Naive thymus-derived CD4-positive, alpha-beta T cell (primary cell): ENCODE measurements at regions not wholly inside any gene's neighbourhood (a gene's known extent, or its start where the extent isn't known, plus 50 kb on each side); places are given as distances from the start of the nearest gene placed in this dataset.

Experiments used
- ATAC-seq: fragments of 150-1000 bp; cut with Tn5 transposase; 2 replicates; pipeline ENCODE4 v1.10.0; 2021; ENCODE audit warnings: mild to moderate bottlenecking, moderate library complexity
- CTCF ChIA-PET: fragments of 350-600 bp; sonication (Branson Sonifier 250); formaldehyde crosslinking; loops from one replicate; lab custom pipeline; 2021; ENCODE audit warnings: antibody characterized with exemption; lab: Charles Lee
- POLR2A ChIA-PET: fragments of 350-600 bp; sonication (Branson Sonifier 250); formaldehyde crosslinking; loops from one replicate; lab custom pipeline; 2021; ENCODE audit warnings: antibody characterized with exemption, inconsistent platforms; lab: Charles Lee
- DNase-seq, 9 donors: peaks; one replicate each; pipeline versions ENCODE4 v3.0.0 to v3.0.0-alpha.2; 2020 to 2022; ENCODE audit warnings: mixed read lengths in 1 of 9
- H3K27ac ChIP-seq: one replicate; pipeline ENCODE4 v1.7.0; 2013; ENCODE audit warnings: mild to moderate bottlenecking, low read depth, low read length, moderate library complexity
- H3K27me3 ChIP-seq, 2 donors: one replicate each; pipeline ENCODE4 v1.7.0; 2013; ENCODE audit warnings: low read length in 2 of 2, mild to moderate bottlenecking in 2 of 2, moderate library complexity in 2 of 2; ENCODE audit not compliant: control insufficient read depth in 2 of 2, insufficient read depth in 2 of 2
- H3K36me3 ChIP-seq, 3 experiments: 1 replicate in 2 of 3; 2 replicates in 1 of 3; pipeline ENCODE4 v1.7.0; 2013; ENCODE audit warnings: low read length in 3 of 3, mild to moderate bottlenecking in 3 of 3, moderate library complexity in 1 of 3; ENCODE audit not compliant: insufficient read depth in 3 of 3, control insufficient read depth in 2 of 3
- H3K4me1 ChIP-seq, 2 donors: one replicate each; pipeline ENCODE4 v1.7.0; 2013; ENCODE audit warnings: low read length in 2 of 2, mild to moderate bottlenecking in 2 of 2, moderate library complexity in 1 of 2; ENCODE audit not compliant: control insufficient read depth in 2 of 2, insufficient read depth in 2 of 2
- H3K4me3 ChIP-seq: 2 replicates; pipeline ENCODE4 v1.7.0; 2013; ENCODE audit warnings: mild to moderate bottlenecking, low read length
- H3K9me3 ChIP-seq, 3 experiments: 1 replicate in 2 of 3; 2 replicates in 1 of 3; pipeline ENCODE4 v1.7.0; 2013; ENCODE audit warnings: low read length in 3 of 3; ENCODE audit not compliant: control insufficient read depth in 2 of 3
- H3K27ac Mint-ChIP-seq, 9 donors: one replicate each; pipeline ENCODE4 v1.8.0; 2020 to 2022; ENCODE audit warnings: mixed read lengths in 9 of 9, mild to moderate bottlenecking in 8 of 9, moderate library complexity in 5 of 9, inconsistent platforms in 2 of 9
- H3K27me3 Mint-ChIP-seq, 5 donors: one replicate each; pipeline ENCODE4 v1.8.0; 2021 to 2022; ENCODE audit warnings: mixed read lengths in 5 of 5, mild to moderate bottlenecking in 1 of 5
- H3K36me3 Mint-ChIP-seq, 5 donors: one replicate each; pipeline ENCODE4 v1.8.0; 2020 to 2022; ENCODE audit warnings: mixed read lengths in 5 of 5, mild to moderate bottlenecking in 3 of 5, inconsistent platforms in 1 of 5
- H3K4me1 Mint-ChIP-seq, 7 donors: one replicate each; pipeline ENCODE4 v1.8.0; 2020 to 2022; ENCODE audit warnings: mixed read lengths in 7 of 7, mild to moderate bottlenecking in 3 of 7, inconsistent platforms in 1 of 7
- H3K4me3 Mint-ChIP-seq, 10 donors: one replicate each; pipeline ENCODE4 v1.8.0; 2020 to 2022; ENCODE audit warnings: mild to moderate bottlenecking in 10 of 10, mixed read lengths in 10 of 10, moderate library complexity in 6 of 10, inconsistent platforms in 2 of 10
- H3K9me3 Mint-ChIP-seq, 11 donors: one replicate each; pipeline ENCODE4 v1.8.0; 2020 to 2022; ENCODE audit warnings: mixed read lengths in 11 of 11, mild to moderate bottlenecking in 4 of 11, inconsistent platforms in 1 of 11, moderate library complexity in 1 of 11
- intact Hi-C, 2 donors: fragments of 100-400 bp; cut with micrococcal nuclease; formaldehyde crosslinking; loops; one replicate each; pipeline ENCODE4 v1.15.1; 2023

DNA sequence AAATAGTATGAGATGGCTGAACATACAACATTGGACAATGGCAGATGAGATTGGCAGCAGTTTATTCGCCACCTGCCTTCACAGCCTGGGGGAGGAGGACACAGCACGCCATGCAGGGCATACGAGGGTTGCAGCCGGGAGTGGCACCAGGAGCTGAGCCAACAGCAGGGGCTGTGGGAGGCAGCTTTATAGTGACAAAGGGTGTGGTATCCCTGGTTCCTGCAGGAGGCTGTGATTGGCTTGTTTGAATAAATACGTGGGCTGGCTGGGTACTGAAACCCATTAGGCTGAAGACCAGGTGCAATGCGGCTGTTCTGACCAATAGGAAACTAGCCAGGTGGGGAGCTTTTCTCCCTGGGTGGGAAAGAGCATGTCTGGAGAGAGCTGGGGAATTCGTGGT, 68.9 kb upstream of the LEP start:
- Mint-ChIP-seq H3K4me3 (no peak overlapping the region), H3K27ac (no peak overlapping the region), H3K36me3 (no peaks in the 10 kb centered on the region), H3K4me1 (peaks cover 3 to 17% (median 13%) of the 10 kb centered on the region in 7 donors), H3K27me3 (peaks cover 19 to 49% (median 32%) of the 10 kb centered on the region in 5 donors), H3K9me3 (no peaks in the 10 kb centered on the region)
- Histone ChIP-seq H3K36me3 (no peaks in the 10 kb centered on the region), H3K4me1 (peaks cover 0 to 3% of the 10 kb centered on the region in 2 donors), H3K4me3 (no peak overlapping the region), H3K9me3 (no peaks in the 10 kb centered on the region), H3K27ac (no peak overlapping the region), H3K27me3 (peaks cover 0 to 12% of the 10 kb centered on the region in 2 donors)
- DNase-seq = no peak
- intact Hi-C loops = no loop called here
- CTCF ChIA-PET = no interaction called here
- POLR2A ChIA-PET = interaction anchor here (1.3 kb wide), 1 partner anchor 11 kb away, joined by 3 read pairs; no protein-coding TSS in a partner anchor
- ATAC-seq = no peak

DNA sequence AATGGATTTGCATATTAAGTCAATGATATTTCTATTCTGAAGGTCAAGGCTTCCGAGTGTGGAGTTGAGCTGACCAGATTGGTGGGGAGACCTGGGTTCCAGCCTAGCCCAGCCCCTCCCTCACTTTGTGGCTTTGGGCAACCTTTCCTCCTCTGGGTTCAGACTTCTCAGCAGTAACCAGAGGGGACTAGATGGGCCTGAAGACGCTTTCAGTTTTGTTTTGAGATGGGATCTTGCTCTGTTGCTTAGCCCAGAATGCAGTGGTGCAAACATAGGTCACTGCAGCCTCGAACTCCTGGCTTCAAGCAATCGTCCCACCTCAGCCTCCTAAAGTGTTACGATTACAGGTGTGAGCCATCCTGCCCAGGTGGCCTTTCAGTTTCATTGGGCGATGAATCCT, 68.1 kb upstream of the LEP start:
- no peak overlapping the region for H3K27ac Mint-ChIP-seq
- H3K9me3 Mint-ChIP-seq = no peaks in the 10 kb centered on the region
- peaks cover 3 to 16% (median 10%) of the 10 kb centered on the region in 7 donors for H3K4me1 Mint-ChIP-seq
- DNase-seq = no peak
- no peak overlapping the region for H3K27ac ChIP-seq
- no peaks in the 10 kb centered on the region for H3K9me3 ChIP-seq
- H3K4me1 ChIP-seq = peaks cover 0 to under 1% of the 10 kb centered on the region in 2 donors
- no peaks in the 10 kb centered on the region for H3K36me3 ChIP-seq
- ATAC-seq = no peak
- POLR2A ChIA-PET = interaction anchor here (1.3 kb wide), 1 partner anchor 12 kb away, joined by 3 read pairs; no protein-coding TSS in a partner anchor
- intact Hi-C loops = no loop called here
- peaks cover 23 to 55% (median 33%) of the 10 kb centered on the region in 5 donors for H3K27me3 Mint-ChIP-seq
- no peak overlapping the region for H3K4me3 ChIP-seq
- no peaks in the 10 kb centered on the region for H3K36me3 Mint-ChIP-seq
- no peak overlapping the region for H3K4me3 Mint-ChIP-seq
- CTCF ChIA-PET = no interaction called here
- peaks cover 0 to 8% of the 10 kb centered on the region in 2 donors for H3K27me3 ChIP-seq

DNA sequence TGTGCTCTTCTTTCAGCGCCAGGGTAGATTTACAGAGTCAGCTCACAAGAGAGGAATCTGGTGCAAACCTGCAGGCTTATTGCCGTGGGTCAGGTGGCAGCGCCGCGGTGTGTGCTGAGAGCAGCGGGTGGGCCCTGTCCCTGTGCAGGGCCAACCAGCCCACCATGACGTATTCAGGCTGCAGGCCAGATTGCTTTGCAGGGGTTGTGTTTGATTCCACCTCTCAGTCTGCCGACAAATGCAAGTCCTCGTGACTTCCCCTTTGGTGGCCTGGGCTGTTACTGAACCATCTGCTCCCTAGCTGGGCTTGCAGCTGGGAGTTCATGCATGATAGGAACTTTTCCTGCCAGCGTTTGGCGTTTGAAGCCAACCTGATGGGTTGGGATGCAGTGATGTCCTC, 66.7 kb upstream of the LEP start:
- Histone ChIP-seq H3K9me3 (no peaks in the 10 kb centered on the region), H3K4me1 (no peaks in the 10 kb centered on the region), H3K36me3 (no peaks in the 10 kb centered on the region), H3K27me3 (no peaks in the 10 kb centered on the region), H3K27ac (no peak overlapping the region), H3K4me3 (no peak overlapping the region)
- Mint-ChIP-seq H3K9me3 (no peaks in the 10 kb centered on the region), H3K27ac (no peak overlapping the region), H3K4me3 (no peak overlapping the region), H3K4me1 (peaks cover 0 to 7% (median 0%) of the 10 kb centered on the region in 7 donors), H3K27me3 (peaks cover 12 to 44% (median 24%) of the 10 kb centered on the region in 5 donors), H3K36me3 (no peaks in the 10 kb centered on the region)
- CTCF ChIA-PET = no interaction called here
- intact Hi-C loops = no loop called here
- POLR2A ChIA-PET = no interaction called here
- no peak for ATAC-seq
- no peak for DNase-seq

DNA sequence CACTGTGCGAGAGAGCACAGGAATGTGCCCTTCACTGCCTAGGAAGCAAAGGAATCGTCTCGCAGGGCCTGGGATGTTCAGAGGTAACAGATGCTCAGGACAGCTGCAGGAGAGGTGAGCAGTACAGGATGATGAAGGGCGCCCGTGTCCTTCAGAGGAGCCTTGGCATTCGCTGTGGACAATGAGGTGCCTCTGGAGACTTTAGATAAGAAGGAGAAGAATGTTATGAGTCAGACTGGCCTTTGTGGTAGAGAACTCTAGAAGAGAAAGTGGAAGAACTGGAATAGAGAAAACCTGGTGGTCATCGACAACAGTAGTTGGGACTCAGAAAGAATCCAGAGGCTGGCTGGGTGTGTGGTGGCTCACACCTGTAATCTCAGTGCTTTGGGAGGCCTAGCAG, 64.4 kb upstream of the LEP start:
- Histone ChIP-seq H3K4me3 (no peak overlapping the region), H3K4me1 (no peaks in the 10 kb centered on the region), H3K9me3 (no peaks in the 10 kb centered on the region), H3K27me3 (no peaks in the 10 kb centered on the region), H3K27ac (no peak overlapping the region), H3K36me3 (no peaks in the 10 kb centered on the region)
- H3K27me3 Mint-ChIP-seq = peaks cover 8 to 40% (median 21%) of the 10 kb centered on the region in 5 donors
- no peak for ATAC-seq
- H3K36me3 Mint-ChIP-seq = no peaks in the 10 kb centered on the region
- no peak overlapping the region for H3K4me3 Mint-ChIP-seq
- ChIA-PET POLR2A (interaction anchor here (1.2 kb wide), 1 partner anchor 12 kb away, joined by 3 read pairs; no protein-coding TSS in a partner anchor), CTCF (no interaction called here)
- DNase-seq = no peak
- no peaks in the 10 kb centered on the region for H3K9me3 Mint-ChIP-seq
- H3K27ac Mint-ChIP-seq = no peak overlapping the region
- peaks cover 0 to 11% (median 0%) of the 10 kb centered on the region in 7 donors for H3K4me1 Mint-ChIP-seq
- intact Hi-C loops = no loop called here

DNA sequence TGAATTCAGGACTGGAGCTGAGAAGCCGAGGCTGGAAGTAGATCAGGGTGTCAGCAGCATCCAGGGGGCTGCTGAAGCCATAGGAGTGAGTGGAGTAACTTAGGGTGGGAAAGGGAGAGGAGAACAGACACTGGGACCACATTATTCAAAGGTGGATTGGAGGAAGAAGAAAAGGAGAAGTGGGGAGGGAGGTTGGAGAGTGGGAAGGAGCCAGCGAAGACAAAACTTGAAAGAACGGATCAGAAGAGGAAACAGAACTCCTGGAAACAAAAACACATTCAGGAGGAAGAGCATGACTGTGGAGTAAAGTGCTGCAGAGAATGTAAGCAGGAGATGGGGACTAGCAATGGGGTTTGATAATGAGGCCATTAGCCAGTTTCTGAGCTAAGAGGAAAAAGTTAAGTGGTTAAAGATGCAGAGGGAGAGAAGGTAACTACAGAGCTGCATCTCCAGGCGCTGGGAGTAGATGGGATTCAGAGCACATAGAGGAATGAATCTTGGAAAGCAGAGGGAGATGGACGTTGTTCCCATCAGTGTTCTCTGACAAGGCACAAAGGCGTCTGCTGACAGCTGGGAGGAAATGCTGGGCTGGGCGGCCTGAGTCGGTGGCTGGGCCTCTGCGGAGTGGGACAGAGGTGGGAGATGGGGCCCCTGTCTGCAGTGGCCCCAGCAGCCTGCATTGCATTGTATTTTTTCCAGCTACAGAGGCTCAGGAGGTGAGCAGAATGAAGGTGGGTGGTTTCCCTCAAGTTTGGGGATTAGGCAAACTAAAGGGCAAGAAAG, 63.1 kb upstream of the LEP start:
- peaks cover 0 to 11% (median 0%) of the 10 kb centered on the region in 7 donors for H3K4me1 Mint-ChIP-seq
- CTCF ChIA-PET = no interaction called here
- Histone ChIP-seq H3K4me1 (no peaks in the 10 kb centered on the region), H3K9me3 (no peaks in the 10 kb centered on the region), H3K4me3 (no peak overlapping the region), H3K27me3 (no peaks in the 10 kb centered on the region), H3K27ac (no peak overlapping the region), H3K36me3 (no peaks in the 10 kb centered on the region)
- POLR2A ChIA-PET = no interaction called here
- peaks cover 8 to 53% (median 26%) of the 10 kb centered on the region in 5 donors for H3K27me3 Mint-ChIP-seq
- intact Hi-C loops = no loop called here
- peak overlapping the region in 1 of 10 donors; percentile 26 for H3K4me3 Mint-ChIP-seq
- DNase-seq (no peak), ATAC-seq (no peak)
- H3K9me3 Mint-ChIP-seq = peaks cover 0 to 1% (median 0%) of the 10 kb centered on the region in 11 donors
- no peaks in the 10 kb centered on the region for H3K36me3 Mint-ChIP-seq
- peak overlapping the region in 1 of 9 donors; percentile 78 for H3K27ac Mint-ChIP-seq

DNA sequence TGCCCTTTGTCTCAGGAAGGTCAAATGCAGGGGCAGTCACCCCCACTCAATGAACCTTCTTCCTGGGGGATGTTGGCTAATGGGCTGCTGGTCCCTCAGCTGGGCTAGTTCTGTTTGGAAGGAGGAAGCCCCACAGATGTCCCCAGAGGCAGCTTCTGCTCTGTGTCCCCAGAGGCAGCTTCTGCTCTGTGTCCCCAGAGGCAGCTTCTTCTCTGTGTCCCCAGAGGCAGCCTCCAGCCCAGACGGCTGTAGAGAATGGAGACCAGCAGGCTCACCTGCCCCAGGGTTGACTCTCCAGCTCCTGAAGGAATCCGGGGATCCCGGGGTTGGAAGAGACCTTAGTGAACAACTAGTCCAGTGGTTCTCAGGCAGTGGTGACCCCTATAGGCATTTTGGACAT, 62.5 kb upstream of the LEP start:
- no peak overlapping the region for H3K27ac ChIP-seq
- Mint-ChIP-seq H3K4me1 (peaks cover 0 to 11% (median 0%) of the 10 kb centered on the region in 7 donors), H3K36me3 (no peaks in the 10 kb centered on the region), H3K9me3 (peaks cover 0 to 1% (median 0%) of the 10 kb centered on the region in 11 donors), H3K27me3 (peaks cover 8 to 54% (median 26%) of the 10 kb centered on the region in 5 donors), H3K27ac (no peak overlapping the region), H3K4me3 (no peak overlapping the region)
- intact Hi-C loops = no loop called here
- H3K4me3 ChIP-seq = no peak overlapping the region
- ATAC-seq (peak; percentile 20), DNase-seq (no peak)
- POLR2A ChIA-PET = no interaction called here
- H3K36me3 ChIP-seq = no peaks in the 10 kb centered on the region
- H3K9me3 ChIP-seq = no peaks in the 10 kb centered on the region
- no peaks in the 10 kb centered on the region for H3K4me1 ChIP-seq
- CTCF ChIA-PET = no interaction called here
- no peaks in the 10 kb centered on the region for H3K27me3 ChIP-seq
